ENCODE measurements at regions not wholly inside any gene's neighbourhood (a gene's known extent, or its start where the extent isn't known, plus 50 kb on each side); places are given as distances from the start of the nearest gene placed in this dataset.

GRCh38 chr14:33871394-33871793 is 79.5 kb downstream of the EGLN3 start:
- Mint-ChIP-seq H3K4me1 (no peaks in the 10 kb centered on the region), H3K9me3 (peaks cover 14 to 28% (median 23%) of the 10 kb centered on the region in 3 donors), H3K36me3 (peaks cover 3% of the 10 kb centered on the region), H3K27ac (no peak overlapping the region), H3K4me3 (no peak overlapping the region), H3K27me3 (no peaks in the 10 kb centered on the region)
- Histone ChIP-seq H3K27me3 (replicated peaks in 1 of 2; ENCODE audit: control insufficient read depth in 2 of 2, extremely low read depth in 1 of 2, insufficient read depth in 2 of 2, low read length in 1 of 2) (no peaks in the 10 kb centered on the region), H3K27ac (ENCODE audit: low read length) (no peak overlapping the region), H3K36me3 (ENCODE audit: control insufficient read depth in 2 of 2, extremely low read depth in 1 of 2, insufficient read depth in 1 of 2, low read length in 1 of 2) (no peaks in the 10 kb centered on the region), H3K4me3 (ENCODE audit: control insufficient read depth in 1 of 2, extremely low read depth in 1 of 2, low read length in 1 of 2) (no peak overlapping the region), H3K4me1 (ENCODE audit: control insufficient read depth in 1 of 2, extremely low read depth in 1 of 2, insufficient read depth in 2 of 2, low read length in 2 of 2) (no peaks in the 10 kb centered on the region), H3K9me3 (no peaks in the 10 kb centered on the region)
- no CpG with 5 or more reads among the region's 3 CpGs for WGBS (ENCODE audit: insufficient coverage)
- ChIA-PET POLR2A (no interaction called here), CTCF (no interaction called here)
- ATAC-seq (replicated peaks in 1 of 4), result no peak
- DNase-seq, result no peak

- Histone ChIP-seq H3K27me3 (replicated peaks in 1 of 2; ENCODE audit: control insufficient read depth in 2 of 2, extremely low read depth in 1 of 2, insufficient read depth in 2 of 2, low read length in 1 of 2) (no peaks in the 10 kb centered on the region), H3K4me3 (ENCODE audit: control insufficient read depth in 1 of 2, extremely low read depth in 1 of 2, low read length in 1 of 2) (no peak overlapping the region), H3K9me3 (no peaks in the 10 kb centered on the region), H3K36me3 (ENCODE audit: control insufficient read depth in 2 of 2, extremely low read depth in 1 of 2, insufficient read depth in 1 of 2, low read length in 1 of 2) (no peaks in the 10 kb centered on the region), H3K4me1 (ENCODE audit: control insufficient read depth in 1 of 2, extremely low read depth in 1 of 2, insufficient read depth in 2 of 2, low read length in 2 of 2) (no peaks in the 10 kb centered on the region), H3K27ac (ENCODE audit: low read length) (no peak overlapping the region)
- H3K27me3 Mint-ChIP-seq, result no peaks in the 10 kb centered on the region
- ATAC-seq (replicated peaks in 1 of 4), result no peak
- no peaks in the 10 kb centered on the region for H3K9me3 Mint-ChIP-seq
- H3K36me3 Mint-ChIP-seq, result no peaks in the 10 kb centered on the region
- H3K27ac Mint-ChIP-seq, result no peak overlapping the region
- no CpG with 5 or more reads among the region's 1 CpG for WGBS (ENCODE audit: insufficient coverage)
- ChIA-PET CTCF (no interaction called here), POLR2A (no interaction called here)
- no peaks in the 10 kb centered on the region for H3K4me1 Mint-ChIP-seq
- H3K4me3 Mint-ChIP-seq, result no peak overlapping the region
- DNase-seq, result no peak
Measured at GRCh38 chr14:33866425-33867088, 84.3 kb downstream of the EGLN3 start.

DNA sequence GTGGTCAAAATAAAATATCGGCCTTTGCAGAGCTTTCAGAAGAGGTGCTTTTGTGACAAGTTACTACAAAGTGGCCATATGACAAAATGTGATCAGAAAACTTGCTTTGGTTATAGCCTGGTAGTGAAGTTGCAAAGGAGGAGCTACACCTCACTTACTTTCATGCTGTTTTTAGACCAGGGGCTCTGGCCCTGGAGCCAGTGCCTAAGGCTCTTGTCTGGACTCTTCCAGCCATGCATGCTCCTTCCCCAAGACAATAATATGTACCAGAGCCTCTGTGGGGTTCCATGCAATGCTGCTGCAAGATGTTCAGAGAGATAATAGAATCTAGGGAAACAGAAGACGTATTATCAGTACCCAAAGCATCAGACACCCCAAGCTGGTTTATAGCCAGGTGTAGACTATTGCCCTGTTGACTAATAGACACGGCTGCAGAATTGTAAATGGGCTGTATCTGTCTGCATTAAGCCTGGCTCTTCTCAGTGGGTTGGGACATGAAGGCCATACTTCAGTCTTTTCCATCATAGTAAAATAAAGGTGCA is 88.5 kb downstream of the EGLN3 start:
- Histone ChIP-seq H3K4me1 (ENCODE audit: control insufficient read depth in 1 of 2, extremely low read depth in 1 of 2, insufficient read depth in 2 of 2, low read length in 2 of 2) (no peaks in the 10 kb centered on the region), H3K4me3 (ENCODE audit: control insufficient read depth in 1 of 2, extremely low read depth in 1 of 2, low read length in 1 of 2) (no peak overlapping the region), H3K27me3 (replicated peaks in 1 of 2; ENCODE audit: control insufficient read depth in 2 of 2, extremely low read depth in 1 of 2, insufficient read depth in 2 of 2, low read length in 1 of 2) (peaks cover 0 to 3% of the 10 kb centered on the region in 2 experiments), H3K27ac (ENCODE audit: low read length) (no peak overlapping the region), H3K36me3 (ENCODE audit: control insufficient read depth in 2 of 2, extremely low read depth in 1 of 2, insufficient read depth in 1 of 2, low read length in 1 of 2) (no peaks in the 10 kb centered on the region), H3K9me3 (no peaks in the 10 kb centered on the region)
- WGBS (ENCODE audit: insufficient coverage), result no CpG with 5 or more reads among the region's 3 CpGs
- H3K4me3 Mint-ChIP-seq, result no peak overlapping the region
- H3K9me3 Mint-ChIP-seq, result no peaks in the 10 kb centered on the region
- DNase-seq, result no peak
- H3K27me3 Mint-ChIP-seq, result no peaks in the 10 kb centered on the region
- H3K4me1 Mint-ChIP-seq, result peaks cover 0 to 3% (median 3%) of the 10 kb centered on the region in 3 donors
- H3K36me3 Mint-ChIP-seq, result no peaks in the 10 kb centered on the region
- ChIA-PET POLR2A (interaction anchor here in 1 of 2 donors (0.6 kb wide), 1 partner anchor 1145 kb away, joined by 3 read pairs; no protein-coding TSS in a partner anchor), CTCF (no interaction called here)
- ATAC-seq (replicated peaks in 1 of 4), result no peak
- H3K27ac Mint-ChIP-seq, result no peak overlapping the region

DNA sequence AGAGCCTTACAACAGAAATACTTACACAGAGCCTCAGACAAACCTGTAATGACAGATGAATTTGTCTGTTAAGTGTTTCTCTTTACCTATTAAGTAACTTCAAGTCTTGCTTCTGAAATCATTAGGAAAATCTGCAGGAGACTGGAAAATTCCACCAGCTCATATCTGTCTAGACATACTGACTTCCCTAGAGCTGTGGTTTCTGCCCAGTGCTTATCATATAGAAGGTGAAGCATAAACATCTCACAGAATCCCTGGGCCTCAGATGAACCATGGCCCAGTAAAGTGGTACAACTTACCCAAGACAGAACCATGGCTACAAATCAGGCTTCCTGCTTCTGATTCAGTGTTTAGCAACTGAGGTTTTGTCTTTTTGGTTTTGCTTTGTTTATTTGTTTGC is 91.6 kb downstream of the EGLN3 start:
- Mint-ChIP-seq H3K9me3 (no peaks in the 10 kb centered on the region), H3K4me1 (peaks cover 0 to 13% (median 3%) of the 10 kb centered on the region in 3 donors), H3K36me3 (no peaks in the 10 kb centered on the region), H3K4me3 (no peak overlapping the region), H3K27ac (no peak overlapping the region), H3K27me3 (no peaks in the 10 kb centered on the region)
- no peak for DNase-seq
- no peaks in the 10 kb centered on the region for H3K4me1 ChIP-seq (ENCODE audit: control insufficient read depth in 1 of 2, extremely low read depth in 1 of 2, insufficient read depth in 2 of 2, low read length in 2 of 2)
- ATAC-seq (replicated peaks in 1 of 4), result no peak
- ChIA-PET POLR2A (no interaction called here), CTCF (interaction anchor here in 1 of 2 donors (1.4 kb wide), 1 partner anchor 19 kb away, joined by 3 read pairs; no protein-coding TSS in a partner anchor)
- no peak overlapping the region for H3K27ac ChIP-seq (ENCODE audit: low read length)
- no peaks in the 10 kb centered on the region for H3K36me3 ChIP-seq (ENCODE audit: control insufficient read depth in 2 of 2, extremely low read depth in 1 of 2, insufficient read depth in 1 of 2, low read length in 1 of 2)
- H3K4me3 ChIP-seq (ENCODE audit: control insufficient read depth in 1 of 2, extremely low read depth in 1 of 2, low read length in 1 of 2), result no peak overlapping the region
- H3K27me3 ChIP-seq (replicated peaks in 1 of 2; ENCODE audit: control insufficient read depth in 2 of 2, extremely low read depth in 1 of 2, insufficient read depth in 2 of 2, low read length in 1 of 2), result peaks cover 0 to 3% of the 10 kb centered on the region in 2 experiments
- no peaks in the 10 kb centered on the region for H3K9me3 ChIP-seq

- CTCF ChIA-PET, result no interaction called here
- Histone ChIP-seq H3K27me3 (replicated peaks in 1 of 2; ENCODE audit: control insufficient read depth in 2 of 2, extremely low read depth in 1 of 2, insufficient read depth in 2 of 2, low read length in 1 of 2) (peaks cover 0 to 3% of the 10 kb centered on the region in 2 experiments), H3K9me3 (no peaks in the 10 kb centered on the region), H3K27ac (ENCODE audit: low read length) (no peak overlapping the region), H3K36me3 (ENCODE audit: control insufficient read depth in 2 of 2, extremely low read depth in 1 of 2, insufficient read depth in 1 of 2, low read length in 1 of 2) (no peaks in the 10 kb centered on the region), H3K4me1 (ENCODE audit: control insufficient read depth in 1 of 2, extremely low read depth in 1 of 2, insufficient read depth in 2 of 2, low read length in 2 of 2) (no peaks in the 10 kb centered on the region), H3K4me3 (ENCODE audit: control insufficient read depth in 1 of 2, extremely low read depth in 1 of 2, low read length in 1 of 2) (no peak overlapping the region)
- Mint-ChIP-seq H3K36me3 (no peaks in the 10 kb centered on the region), H3K27me3 (no peaks in the 10 kb centered on the region), H3K4me1 (peaks cover 0 to 13% (median 3%) of the 10 kb centered on the region in 3 donors), H3K9me3 (no peaks in the 10 kb centered on the region), H3K4me3 (no peak overlapping the region), H3K27ac (no peak overlapping the region)
- DNase-seq (no peak), ATAC-seq (replicated peaks in 1 of 4) (no peak)
- WGBS (ENCODE audit: insufficient coverage), result 70% methylated on average over 4 of the region's 4 CpGs
- POLR2A ChIA-PET, result no interaction called here
Measured at GRCh38 chr14:33857650-33858049, 93.2 kb downstream of the EGLN3 start.

DNA sequence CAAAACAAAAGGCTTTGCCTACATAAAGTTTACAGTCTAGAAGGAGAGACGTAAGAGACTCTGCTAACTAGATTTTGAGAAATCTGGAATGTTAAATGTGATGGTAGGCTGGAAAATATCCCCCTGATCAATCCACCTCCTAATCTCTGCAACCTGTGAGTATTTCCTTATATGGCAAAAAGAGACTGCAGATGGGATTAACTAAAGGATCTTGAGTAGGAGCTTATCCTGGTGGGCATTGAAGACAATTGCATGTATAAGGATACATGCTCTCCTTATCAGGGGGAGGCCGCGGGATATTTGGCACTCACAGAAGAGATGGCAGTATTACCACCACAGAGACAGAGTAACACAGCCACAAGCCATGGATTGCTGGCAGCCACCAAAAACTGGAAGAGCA is 95.2 kb downstream of the EGLN3 start:
- H3K4me3 ChIP-seq (ENCODE audit: control insufficient read depth in 1 of 2, extremely low read depth in 1 of 2, low read length in 1 of 2), result no peak overlapping the region
- Mint-ChIP-seq H3K36me3 (no peaks in the 10 kb centered on the region), H3K4me3 (no peak overlapping the region), H3K27me3 (no peaks in the 10 kb centered on the region), H3K27ac (no peak overlapping the region), H3K9me3 (no peaks in the 10 kb centered on the region), H3K4me1 (peaks cover 0 to 13% (median 3%) of the 10 kb centered on the region in 3 donors)
- H3K27ac ChIP-seq (ENCODE audit: low read length), result no peak overlapping the region
- peaks cover 0 to 3% of the 10 kb centered on the region in 2 experiments for H3K27me3 ChIP-seq (replicated peaks in 1 of 2; ENCODE audit: control insufficient read depth in 2 of 2, extremely low read depth in 1 of 2, insufficient read depth in 2 of 2, low read length in 1 of 2)
- POLR2A ChIA-PET, result no interaction called here
- CTCF ChIA-PET, result no interaction called here
- no peak for ATAC-seq (replicated peaks in 1 of 4)
- no peaks in the 10 kb centered on the region for H3K36me3 ChIP-seq (ENCODE audit: control insufficient read depth in 2 of 2, extremely low read depth in 1 of 2, insufficient read depth in 1 of 2, low read length in 1 of 2)
- no peaks in the 10 kb centered on the region for H3K4me1 ChIP-seq (ENCODE audit: control insufficient read depth in 1 of 2, extremely low read depth in 1 of 2, insufficient read depth in 2 of 2, low read length in 2 of 2)
- 100% methylated on average over 2 of the region's 3 CpGs for WGBS (ENCODE audit: insufficient coverage)
- DNase-seq, result no peak
- H3K9me3 ChIP-seq, result no peaks in the 10 kb centered on the region
